IMR-90 (cell line): ENCODE measurements at regions not wholly inside any gene's neighbourhood (a gene's known extent, or its start where the extent isn't known, plus 50 kb on each side); places are given as distances from the start of the nearest gene placed in this dataset.

Experiments
- ATAC-seq: fragments of 200-7000 bp; cut with Tn5 transposase; 2 replicates; pipeline ENCODE4 v1.9.1; 2020; ENCODE audit warnings: low read depth, mild to moderate bottlenecking, moderate library complexity
- BruUV-seq: library from RNA; stranded (reverse); fragments of 400-500 nt; replicated peaks from 2 replicates; lab custom pipeline; 2021; lab: Mats Ljungman, UMichigan
- CTCF ChIA-PET: fragments of 300-600 bp; formaldehyde crosslinking; extraction: SDS; loops from one replicate; lab custom pipeline; 2021; ENCODE audit warnings: antibody characterized with exemption; lab: Yijun Ruan, JAX
- POLR2A ChIA-PET: fragments of 300-600 bp; sonication (Branson Sonifier 250); formaldehyde crosslinking; loops from one replicate; lab custom pipeline; 2022; ENCODE audit warnings: antibody characterized with exemption; ENCODE audit not compliant: unreplicated experiment; lab: Charles Lee
- DNase-seq: peaks from one replicate; pipeline ENCODE4 v3.0.0; 2013
- H2AFZ ChIP-seq: replicated peaks from 2 replicates; pipeline ENCODE3; 2013; ENCODE audit warnings: low read length, mild to moderate bottlenecking; ENCODE audit not compliant: poor library complexity
- H2AK5ac ChIP-seq: 2 replicates; pipeline ENCODE4 v1.6.1; 2013; ENCODE audit warnings: low read depth, low read length, inconsistent platforms
- H2AK9ac ChIP-seq: replicated peaks from 2 replicates; pipeline ENCODE3; 2013; ENCODE audit warnings: mild to moderate bottlenecking, low read depth, low read length, moderate library complexity; ENCODE audit not compliant: poor library complexity
- H2BK120ac ChIP-seq: 2 replicates; pipeline ENCODE4 v1.6.1; 2013; ENCODE audit warnings: low read depth, low read length, inconsistent platforms
- H2BK15ac ChIP-seq: 3 replicates; pipeline ENCODE4 v1.6.1; 2013; ENCODE audit warnings: low read depth, low read length, inconsistent platforms
- H2BK20ac ChIP-seq: 2 replicates; pipeline ENCODE4 v1.6.1; 2013; ENCODE audit warnings: low read depth, mild to moderate bottlenecking, inconsistent platforms, low read length, moderate library complexity
- H2BK5ac ChIP-seq: 2 replicates; pipeline ENCODE4 v1.6.1; 2013; ENCODE audit warnings: mild to moderate bottlenecking, low read depth, low read length, inconsistent platforms; ENCODE audit not compliant: poor library complexity, severe bottlenecking
- H3K14ac ChIP-seq: replicated peaks from 2 replicates; pipeline ENCODE4 v1.6.1; 2013; ENCODE audit warnings: low read depth, low read length, inconsistent platforms
- H3K18ac ChIP-seq: 2 replicates; pipeline ENCODE4 v1.6.1; 2013; ENCODE audit warnings: low read depth, low read length, control low read depth
- H3K23ac ChIP-seq: 2 replicates; pipeline ENCODE4 v1.6.1; 2013; ENCODE audit warnings: low read depth, low read length, inconsistent platforms
- H3K27ac ChIP-seq: 2 replicates; pipeline ENCODE4 v1.5.1; 2013; ENCODE audit warnings: mild to moderate bottlenecking, control low read depth, low read length; ENCODE audit not compliant: insufficient read depth
- H3K27me3 ChIP-seq: 2 replicates; pipeline ENCODE4 v1.6.1; 2013; ENCODE audit warnings: low read length; ENCODE audit not compliant: control insufficient read depth, insufficient read depth
- H3K36me3 ChIP-seq: 2 replicates; pipeline ENCODE4 v1.6.1; 2013; ENCODE audit warnings: low read length, mixed read lengths; ENCODE audit not compliant: control insufficient read depth, insufficient read depth
- H3K4ac ChIP-seq: 2 replicates; pipeline ENCODE4 v1.6.1; 2013; ENCODE audit warnings: low read depth, low read length, inconsistent platforms
- H3K4me1 ChIP-seq: 2 replicates; pipeline ENCODE4 v1.6.1; 2013; ENCODE audit warnings: low read length, mixed read lengths; ENCODE audit not compliant: control insufficient read depth, insufficient read depth
- H3K4me2 ChIP-seq: 2 replicates; pipeline ENCODE4 v1.6.1; 2013; ENCODE audit warnings: low read depth, mild to moderate bottlenecking, control low read depth, low read length, moderate library complexity
- H3K4me3 ChIP-seq: 2 replicates; pipeline ENCODE4 v1.5.1; 2013; ENCODE audit warnings: low read depth, mild to moderate bottlenecking, control low read depth, low read length, moderate library complexity; ENCODE audit not compliant: insufficient read depth
- H3K56ac ChIP-seq: 2 replicates; pipeline ENCODE4 v1.6.1; 2013; ENCODE audit warnings: low read length, inconsistent platforms; ENCODE audit not compliant: insufficient read depth; ENCODE audit errors: extremely low read depth
- H3K79me1 ChIP-seq, 2 experiments: 2 replicates each; pipeline ENCODE4 v1.6.1; 2013; ENCODE audit warnings: low read length in 2 of 2, inconsistent platforms in 1 of 2, low read depth in 1 of 2
- H3K9ac ChIP-seq: 2 replicates; pipeline ENCODE4 v1.6.1; 2013; ENCODE audit warnings: low read depth, low read length, control low read depth
- H3K9me1 ChIP-seq: 2 replicates; pipeline ENCODE4 v1.6.1; 2013; ENCODE audit warnings: low read length, inconsistent platforms; ENCODE audit not compliant: insufficient read depth
- H3K9me3 ChIP-seq: 2 replicates; pipeline ENCODE4 v1.6.1; 2013; ENCODE audit warnings: low read length; ENCODE audit not compliant: control insufficient read depth, insufficient read depth
- H4K20me1 ChIP-seq: 2 replicates; pipeline ENCODE4 v1.6.1; 2013; ENCODE audit warnings: low read length, inconsistent platforms; ENCODE audit not compliant: insufficient read depth
- H4K5ac ChIP-seq: 2 replicates; pipeline ENCODE4 v1.6.1; 2013; ENCODE audit warnings: mild to moderate bottlenecking, low read depth, low read length, control low read depth
- H4K8ac ChIP-seq, 2 experiments: 2 replicates each; pipeline ENCODE4 v1.6.1; 2013; ENCODE audit warnings: low read depth in 2 of 2, low read length in 2 of 2, control low read depth in 1 of 2, inconsistent platforms in 1 of 2
- H4K91ac ChIP-seq: 2 replicates; pipeline ENCODE4 v1.6.1; 2013; ENCODE audit warnings: low read depth, low read length, inconsistent platforms; ENCODE audit not compliant: insufficient read depth
- BHLHE40 ChIP-seq: fragments of 150-350 bp; IDR thresholded peaks from 2 replicates; pipeline ENCODE4 v1.6.1; 2016; ENCODE audit warnings: mild to moderate bottlenecking, low read depth, low read length
- CEBPB ChIP-seq: IDR thresholded peaks from 2 replicates; pipeline ENCODE4 v1.6.1; 2012; ENCODE audit warnings: low read depth, low read length, improper control_type of control experiment
- CHD1 ChIP-seq: IDR thresholded peaks from 2 replicates; pipeline ENCODE4 v1.6.1; 2012; ENCODE audit warnings: low read depth, low read length, improper control_type of control experiment
- FOS ChIP-seq: fragments of 150-350 bp; IDR thresholded peaks from 2 replicates; pipeline ENCODE4 v1.6.1; 2016; ENCODE audit warnings: low read depth, low read length
- MAFK ChIP-seq: IDR thresholded peaks from 2 replicates; pipeline ENCODE4 v1.6.1; 2012; ENCODE audit warnings: low read depth, low read length, improper control_type of control experiment
- MAZ ChIP-seq: IDR thresholded peaks from 2 replicates; pipeline ENCODE4 v1.6.1; 2012; ENCODE audit warnings: low read depth, mild to moderate bottlenecking, low read length, improper control_type of control experiment, moderate library complexity, borderline replicate concordance
- MXI1 ChIP-seq: IDR thresholded peaks from 2 replicates; pipeline ENCODE4 v1.6.1; 2012; ENCODE audit warnings: low read depth, mild to moderate bottlenecking, low read length, moderate library complexity, borderline replicate concordance
- NFE2L2 ChIP-seq: fragments of 150-350 bp; IDR thresholded peaks from 2 replicates; pipeline ENCODE4 v1.6.1; 2016; ENCODE audit warnings: low read depth, mild to moderate bottlenecking, low read length
- POLR2A ChIP-seq: IDR thresholded peaks from 2 replicates; pipeline ENCODE4 v1.6.1; 2012; ENCODE audit warnings: mild to moderate bottlenecking, low read depth, low read length
- RAD21 ChIP-seq: IDR thresholded peaks from 2 replicates; pipeline ENCODE4 v1.6.1; 2012; ENCODE audit warnings: low read length, improper control_type of control experiment
- RCOR1 ChIP-seq: IDR thresholded peaks from 2 replicates; pipeline ENCODE4 v1.6.1; 2012; ENCODE audit warnings: mild to moderate bottlenecking, low read length, improper control_type of control experiment; ENCODE audit not compliant: insufficient replicate concordance
- RFX5 ChIP-seq: IDR thresholded peaks from 2 replicates; pipeline ENCODE4 v1.8.0; 2012; ENCODE audit warnings: low read depth, mild to moderate bottlenecking, low read length, moderate library complexity
- SMC3 ChIP-seq: fragments of 150-350 bp; IDR thresholded peaks from 2 replicates; pipeline ENCODE4 v1.6.1; 2016; ENCODE audit warnings: low read depth, mild to moderate bottlenecking, antibody characterized with exemption, low read length, moderate library complexity
- WGBS, 2 experiments: methylation state at CpG; one replicate each; pipeline versions ENCODE4 v1.1.5 to v1.1.7; 2013; ENCODE audit warnings: missing lambda C conversion rate in 2 of 2; ENCODE audit not compliant: insufficient read length in 1 of 2; ENCODE audit errors: extremely low coverage in 2 of 2; 5-methylcytosine and 5-hydroxymethylcytosine counted together
- dilution Hi-C: fragments of 300-500 bp; cut with HindIII; formaldehyde crosslinking; loops from one replicate; pipeline ENCODE4 v1.14.3; 2018; ENCODE audit warnings: low sequenced_read_pairs; ENCODE audit not compliant: unreplicated experiment
- in situ Hi-C: fragments of 300-500 bp; cut with MboI; formaldehyde crosslinking; loops from 3 replicates; pipeline ENCODE4 v1.14.3; 2019; ENCODE audit warnings: low sequenced_read_pairs, inconsistent platforms, mixed read lengths
- intact Hi-C: fragments of 100-400 bp; cut with micrococcal nuclease; formaldehyde crosslinking; loops from 2 replicates; pipeline ENCODE4 v1.10.0; 2022
- TF ChIP-seq, protein P1 (sequence below): conservative IDR thresholded peaks from 2 replicates; pipeline ENCODE4 v1.5.1; 2012; ENCODE audit warnings: mild to moderate bottlenecking, low read depth, low read length, improper control_type of control experiment
- TF ChIP-seq, protein P2 (sequence below): fragments of 150-350 bp; IDR thresholded peaks from 2 replicates; pipeline ENCODE4 v1.6.1; 2016; ENCODE audit warnings: low read depth, mild to moderate bottlenecking, low read length, moderate library complexity, borderline replicate concordance
- TF ChIP-seq, protein P3 (sequence below): fragments of 150-350 bp; IDR thresholded peaks from 2 replicates; pipeline ENCODE4 v1.6.1; 2017; ENCODE audit warnings: mild to moderate bottlenecking, antibody characterized with exemption, low read length, low read depth

DNA sequence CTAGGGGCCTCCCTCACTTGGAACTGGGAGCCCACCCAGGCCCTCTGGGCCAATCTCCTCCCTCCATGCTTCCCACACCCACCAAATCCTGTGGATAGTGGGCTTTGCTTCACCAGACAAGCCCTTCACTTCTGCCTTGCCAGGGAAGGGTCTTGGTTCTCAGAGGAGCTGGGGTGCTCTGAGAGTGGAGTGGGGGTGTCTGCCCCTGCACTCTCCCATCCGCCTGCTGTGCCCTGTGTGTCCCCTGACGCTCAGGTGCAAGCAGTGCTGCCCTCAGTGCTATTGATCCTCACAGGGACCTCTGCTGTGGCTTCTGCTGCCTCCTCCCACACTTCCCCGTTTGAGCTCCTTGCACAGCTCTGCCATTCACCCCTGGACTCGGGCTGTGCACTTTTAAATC, 117.3 kb upstream of the NKX1-1 start:
- dilution Hi-C loops (no loop called here), intact Hi-C loops (no loop called here), in situ Hi-C loops (no loop called here)
- no peak overlapping the region for H3K56ac ChIP-seq
- WGBS, 2 experiments = 40% methylated on average over 2 of the region's 4 CpGs; no CpG with 5 or more reads in 1 of the 2 experiments
- peaks cover 58% of the 10 kb centered on the region for H3K27me3 ChIP-seq
- no peak overlapping the region for H2BK5ac ChIP-seq
- no peak overlapping the region for H2AFZ ChIP-seq
- no peak overlapping the region for H4K91ac ChIP-seq
- no peak overlapping the region for H3K23ac ChIP-seq
- H2BK120ac ChIP-seq = no peak overlapping the region
- H2BK20ac ChIP-seq = no peak overlapping the region
- no peak overlapping the region for H2AK9ac ChIP-seq
- no peak overlapping the region for H4K5ac ChIP-seq
- no peak overlapping the region for H2AK5ac ChIP-seq
- POLR2A ChIA-PET = no interaction called here
- H3K36me3 ChIP-seq = no peaks in the 10 kb centered on the region
- H4K20me1 ChIP-seq = no peaks in the 10 kb centered on the region
- peaks cover 5% of the 10 kb centered on the region; the same call in 1 of the 2 replicates for H3K9me3 ChIP-seq
- ATAC-seq (no peak), DNase-seq (no peak)
- H3K4ac ChIP-seq = no peak overlapping the region
- H2BK15ac ChIP-seq = no peak overlapping the region
- no TSS peak for BruUV-seq
- no peaks in the 10 kb centered on the region for H3K9me1 ChIP-seq
- H3K4me2 ChIP-seq = no peak overlapping the region
- no peak overlapping the region for H3K27ac ChIP-seq
- TF ChIP-seq NFE2L2 = no peak
- TF ChIP-seq POLR2A = no peak
- TF ChIP-seq, protein P1, sequence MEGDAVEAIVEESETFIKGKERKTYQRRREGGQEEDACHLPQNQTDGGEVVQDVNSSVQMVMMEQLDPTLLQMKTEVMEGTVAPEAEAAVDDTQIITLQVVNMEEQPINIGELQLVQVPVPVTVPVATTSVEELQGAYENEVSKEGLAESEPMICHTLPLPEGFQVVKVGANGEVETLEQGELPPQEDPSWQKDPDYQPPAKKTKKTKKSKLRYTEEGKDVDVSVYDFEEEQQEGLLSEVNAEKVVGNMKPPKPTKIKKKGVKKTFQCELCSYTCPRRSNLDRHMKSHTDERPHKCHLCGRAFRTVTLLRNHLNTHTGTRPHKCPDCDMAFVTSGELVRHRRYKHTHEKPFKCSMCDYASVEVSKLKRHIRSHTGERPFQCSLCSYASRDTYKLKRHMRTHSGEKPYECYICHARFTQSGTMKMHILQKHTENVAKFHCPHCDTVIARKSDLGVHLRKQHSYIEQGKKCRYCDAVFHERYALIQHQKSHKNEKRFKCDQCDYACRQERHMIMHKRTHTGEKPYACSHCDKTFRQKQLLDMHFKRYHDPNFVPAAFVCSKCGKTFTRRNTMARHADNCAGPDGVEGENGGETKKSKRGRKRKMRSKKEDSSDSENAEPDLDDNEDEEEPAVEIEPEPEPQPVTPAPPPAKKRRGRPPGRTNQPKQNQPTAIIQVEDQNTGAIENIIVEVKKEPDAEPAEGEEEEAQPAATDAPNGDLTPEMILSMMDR = no peak
- TF ChIP-seq MAFK = no peak
- no peak for TF ChIP-seq RFX5
- TF ChIP-seq, protein P2, sequence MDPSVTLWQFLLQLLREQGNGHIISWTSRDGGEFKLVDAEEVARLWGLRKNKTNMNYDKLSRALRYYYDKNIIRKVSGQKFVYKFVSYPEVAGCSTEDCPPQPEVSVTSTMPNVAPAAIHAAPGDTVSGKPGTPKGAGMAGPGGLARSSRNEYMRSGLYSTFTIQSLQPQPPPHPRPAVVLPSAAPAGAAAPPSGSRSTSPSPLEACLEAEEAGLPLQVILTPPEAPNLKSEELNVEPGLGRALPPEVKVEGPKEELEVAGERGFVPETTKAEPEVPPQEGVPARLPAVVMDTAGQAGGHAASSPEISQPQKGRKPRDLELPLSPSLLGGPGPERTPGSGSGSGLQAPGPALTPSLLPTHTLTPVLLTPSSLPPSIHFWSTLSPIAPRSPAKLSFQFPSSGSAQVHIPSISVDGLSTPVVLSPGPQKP = no peak
- no peak for TF ChIP-seq FOS
- TF ChIP-seq MAZ = no peak
- no peak for TF ChIP-seq SMC3
- no peak for TF ChIP-seq MXI1
- TF ChIP-seq CHD1 = no peak
- TF ChIP-seq RAD21 = no peak
- no peak for TF ChIP-seq CEBPB
- TF ChIP-seq BHLHE40 = no peak
- TF ChIP-seq, protein P3, sequence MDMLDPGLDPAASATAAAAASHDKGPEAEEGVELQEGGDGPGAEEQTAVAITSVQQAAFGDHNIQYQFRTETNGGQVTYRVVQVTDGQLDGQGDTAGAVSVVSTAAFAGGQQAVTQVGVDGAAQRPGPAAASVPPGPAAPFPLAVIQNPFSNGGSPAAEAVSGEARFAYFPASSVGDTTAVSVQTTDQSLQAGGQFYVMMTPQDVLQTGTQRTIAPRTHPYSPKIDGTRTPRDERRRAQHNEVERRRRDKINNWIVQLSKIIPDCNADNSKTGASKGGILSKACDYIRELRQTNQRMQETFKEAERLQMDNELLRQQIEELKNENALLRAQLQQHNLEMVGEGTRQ = no peak
- no peak for TF ChIP-seq RCOR1
- no peak overlapping the region for H3K4me3 ChIP-seq
- no peak overlapping the region for H3K9ac ChIP-seq
- no peak overlapping the region for H3K18ac ChIP-seq
- CTCF ChIA-PET = interaction anchor here (0.6 kb wide), 1 partner anchor 352 kb away, joined by 3 read pairs; no protein-coding TSS in a partner anchor
- no peaks in the 10 kb centered on the region for H3K4me1 ChIP-seq
- no peaks in the 10 kb centered on the region for H3K79me1 ChIP-seq
- no peak overlapping the region for H3K14ac ChIP-seq
- H4K8ac ChIP-seq = no peak overlapping the region
